ENCODE measurements at regions not wholly inside any gene's neighbourhood (a gene's known extent, or its start where the extent isn't known, plus 50 kb on each side); places are given as distances from the start of the nearest gene placed in this dataset.

DNA sequence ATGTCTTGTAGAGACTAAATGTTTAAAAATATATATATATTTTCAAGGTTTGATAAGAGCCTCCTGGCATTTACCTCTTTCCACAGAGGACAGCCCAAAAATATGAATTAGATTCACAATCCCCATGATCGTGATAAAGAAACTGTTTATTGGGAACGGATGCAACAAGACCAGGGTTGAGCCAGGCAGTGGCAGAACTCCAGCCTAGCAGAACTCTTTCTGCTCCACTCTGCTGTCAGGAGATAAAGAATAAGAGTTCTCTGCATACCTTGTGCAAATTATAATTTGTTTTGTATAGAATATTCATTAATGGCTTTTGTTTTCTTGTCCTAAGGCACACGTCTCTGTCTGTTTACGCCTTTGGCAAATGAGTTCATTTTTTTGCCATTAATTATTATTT is 472.2 kb downstream of the TUSC1 start:
- CTCF ChIA-PET, result no interaction called here
- no TSS peak for BruUV-seq (replicated peaks)
- Histone ChIP-seq H3K27me3 (ENCODE audit: control insufficient read depth, insufficient read depth, low read length) (no peaks in the 10 kb centered on the region), H3K9me3 (ENCODE audit: control insufficient read depth, insufficient read depth, low read depth, low read length) (no peaks in the 10 kb centered on the region), H3K36me3 (ENCODE audit: control insufficient read depth, insufficient read depth, low read length) (no peaks in the 10 kb centered on the region), H3K4me3 (ENCODE audit: low read depth in 2 of 2, low read length in 2 of 2) (no peak overlapping the region), H3K4me1 (ENCODE audit: control insufficient read depth, insufficient read depth, low read length) (no peaks in the 10 kb centered on the region), H3K27ac (ENCODE audit: low read length) (no peak overlapping the region)
- in situ Hi-C loops (cut with HindIII; ENCODE audit: low pct_unique_long_range_greater_than_20kb, low sequenced_read_pairs), result no loop called here
- POLR2A ChIA-PET, result no interaction called here
- ATAC-seq (no peak), DNase-seq (ENCODE audit: low read depth, low spot score) (no peak)
- intact Hi-C loops (cut with micrococcal nuclease; ENCODE audit: unreplicated experiment), result no loop called here
- TF ChIP-seq SIN3A (IDR thresholded peaks at IDR 0.05; ENCODE audit: borderline replicate concordance, insufficient read depth, low read depth, low read length) (no peak), POLR2AphosphoS5 (IDR thresholded peaks at IDR 0.05; ENCODE audit: low read depth, low read length) (no peak), TCF7L2 (IDR thresholded peaks at IDR 0.05; ENCODE audit: low read depth, low read length) (no peak)
- TF ChIP-seq, protein P1, sequence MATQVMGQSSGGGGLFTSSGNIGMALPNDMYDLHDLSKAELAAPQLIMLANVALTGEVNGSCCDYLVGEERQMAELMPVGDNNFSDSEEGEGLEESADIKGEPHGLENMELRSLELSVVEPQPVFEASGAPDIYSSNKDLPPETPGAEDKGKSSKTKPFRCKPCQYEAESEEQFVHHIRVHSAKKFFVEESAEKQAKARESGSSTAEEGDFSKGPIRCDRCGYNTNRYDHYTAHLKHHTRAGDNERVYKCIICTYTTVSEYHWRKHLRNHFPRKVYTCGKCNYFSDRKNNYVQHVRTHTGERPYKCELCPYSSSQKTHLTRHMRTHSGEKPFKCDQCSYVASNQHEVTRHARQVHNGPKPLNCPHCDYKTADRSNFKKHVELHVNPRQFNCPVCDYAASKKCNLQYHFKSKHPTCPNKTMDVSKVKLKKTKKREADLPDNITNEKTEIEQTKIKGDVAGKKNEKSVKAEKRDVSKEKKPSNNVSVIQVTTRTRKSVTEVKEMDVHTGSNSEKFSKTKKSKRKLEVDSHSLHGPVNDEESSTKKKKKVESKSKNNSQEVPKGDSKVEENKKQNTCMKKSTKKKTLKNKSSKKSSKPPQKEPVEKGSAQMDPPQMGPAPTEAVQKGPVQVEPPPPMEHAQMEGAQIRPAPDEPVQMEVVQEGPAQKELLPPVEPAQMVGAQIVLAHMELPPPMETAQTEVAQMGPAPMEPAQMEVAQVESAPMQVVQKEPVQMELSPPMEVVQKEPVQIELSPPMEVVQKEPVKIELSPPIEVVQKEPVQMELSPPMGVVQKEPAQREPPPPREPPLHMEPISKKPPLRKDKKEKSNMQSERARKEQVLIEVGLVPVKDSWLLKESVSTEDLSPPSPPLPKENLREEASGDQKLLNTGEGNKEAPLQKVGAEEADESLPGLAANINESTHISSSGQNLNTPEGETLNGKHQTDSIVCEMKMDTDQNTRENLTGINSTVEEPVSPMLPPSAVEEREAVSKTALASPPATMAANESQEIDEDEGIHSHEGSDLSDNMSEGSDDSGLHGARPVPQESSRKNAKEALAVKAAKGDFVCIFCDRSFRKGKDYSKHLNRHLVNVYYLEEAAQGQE (IDR thresholded peaks at IDR 0.05; ENCODE audit: insufficient read depth in 1 of 2, low read depth in 2 of 2, low read length in 1 of 2), result no peak
- TF ChIP-seq, protein P2, sequence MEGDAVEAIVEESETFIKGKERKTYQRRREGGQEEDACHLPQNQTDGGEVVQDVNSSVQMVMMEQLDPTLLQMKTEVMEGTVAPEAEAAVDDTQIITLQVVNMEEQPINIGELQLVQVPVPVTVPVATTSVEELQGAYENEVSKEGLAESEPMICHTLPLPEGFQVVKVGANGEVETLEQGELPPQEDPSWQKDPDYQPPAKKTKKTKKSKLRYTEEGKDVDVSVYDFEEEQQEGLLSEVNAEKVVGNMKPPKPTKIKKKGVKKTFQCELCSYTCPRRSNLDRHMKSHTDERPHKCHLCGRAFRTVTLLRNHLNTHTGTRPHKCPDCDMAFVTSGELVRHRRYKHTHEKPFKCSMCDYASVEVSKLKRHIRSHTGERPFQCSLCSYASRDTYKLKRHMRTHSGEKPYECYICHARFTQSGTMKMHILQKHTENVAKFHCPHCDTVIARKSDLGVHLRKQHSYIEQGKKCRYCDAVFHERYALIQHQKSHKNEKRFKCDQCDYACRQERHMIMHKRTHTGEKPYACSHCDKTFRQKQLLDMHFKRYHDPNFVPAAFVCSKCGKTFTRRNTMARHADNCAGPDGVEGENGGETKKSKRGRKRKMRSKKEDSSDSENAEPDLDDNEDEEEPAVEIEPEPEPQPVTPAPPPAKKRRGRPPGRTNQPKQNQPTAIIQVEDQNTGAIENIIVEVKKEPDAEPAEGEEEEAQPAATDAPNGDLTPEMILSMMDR (IDR thresholded peaks at IDR 0.05), result no peak

DNA sequence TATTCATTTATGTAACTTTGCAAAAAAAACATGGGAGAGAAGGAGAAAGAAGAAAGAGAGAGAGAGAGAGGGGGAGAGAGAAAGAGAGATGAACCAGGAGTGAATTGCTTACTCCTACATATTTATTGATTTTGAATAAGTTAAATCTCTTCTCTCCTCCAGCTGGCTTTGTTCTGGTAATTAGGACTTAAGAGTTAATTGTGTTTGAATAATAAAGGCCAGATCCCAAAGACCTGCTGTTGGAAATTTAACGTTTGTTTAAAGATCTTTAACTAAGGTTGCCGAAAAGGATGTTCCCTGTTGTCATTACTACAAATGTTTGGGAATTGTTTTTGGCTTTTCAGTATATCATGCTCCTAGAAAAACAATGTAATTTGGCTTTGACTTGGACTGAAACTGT is 473.0 kb downstream of the TUSC1 start:
- POLR2A ChIA-PET, result interaction anchor here (0.6 kb wide), 1 partner anchor 937 kb away, joined by 3 read pairs; no protein-coding TSS in a partner anchor

More for the DNA sequence above, 473.0 kb downstream of the TUSC1 start:
- TF ChIP-seq, protein P2 (IDR thresholded peaks at IDR 0.05), result no peak
- no peak for TF ChIP-seq POLR2AphosphoS5 (IDR thresholded peaks at IDR 0.05; ENCODE audit: low read depth, low read length)
- TF ChIP-seq, protein P1 (IDR thresholded peaks at IDR 0.05; ENCODE audit: insufficient read depth in 1 of 2, low read depth in 2 of 2, low read length in 1 of 2), result no peak
- TF ChIP-seq TCF7L2 (IDR thresholded peaks at IDR 0.05; ENCODE audit: low read depth, low read length), result no peak
- TF ChIP-seq SIN3A (IDR thresholded peaks at IDR 0.05; ENCODE audit: borderline replicate concordance, insufficient read depth, low read depth, low read length), result no peak
- no peak overlapping the region for H3K4me3 ChIP-seq (ENCODE audit: low read depth in 2 of 2, low read length in 2 of 2)
- H3K27ac ChIP-seq (ENCODE audit: low read length), result no peak overlapping the region
- CTCF ChIA-PET, result no interaction called here
- no peaks in the 10 kb centered on the region for H3K4me1 ChIP-seq (ENCODE audit: control insufficient read depth, insufficient read depth, low read length)
- ATAC-seq (no peak), DNase-seq (ENCODE audit: low read depth, low spot score) (no peak)
- H3K9me3 ChIP-seq (ENCODE audit: control insufficient read depth, insufficient read depth, low read depth, low read length), result no peaks in the 10 kb centered on the region
- no TSS peak for BruUV-seq (replicated peaks)
- no peaks in the 10 kb centered on the region for H3K27me3 ChIP-seq (ENCODE audit: control insufficient read depth, insufficient read depth, low read length)
- in situ Hi-C loops (cut with HindIII; ENCODE audit: low pct_unique_long_range_greater_than_20kb, low sequenced_read_pairs), result no loop called here
- H3K36me3 ChIP-seq (ENCODE audit: control insufficient read depth, insufficient read depth, low read length), result no peaks in the 10 kb centered on the region
- intact Hi-C loops (cut with micrococcal nuclease; ENCODE audit: unreplicated experiment), result no loop called here
